Panc1 (cell line): ENCODE measurements at regions not wholly inside any gene's neighbourhood (a gene's known extent, or its start where the extent isn't known, plus 50 kb on each side); places are given as distances from the start of the nearest gene placed in this dataset.

Experiments
- POLR2AphosphoS5 ChIP-seq: IDR thresholded peaks from 2 replicates; pipeline ENCODE4 v1.6.1; 2012; ENCODE audit warnings: mild to moderate bottlenecking, low read depth, low read length, moderate library complexity
- TCF7L2 ChIP-seq: IDR thresholded peaks from 2 replicates; pipeline ENCODE4 v1.6.1; 2011; ENCODE audit warnings: mild to moderate bottlenecking, low read depth, low read length, inconsistent platforms
- TF ChIP-seq, protein P1 (sequence below): fragments of 450-650 bp; IDR thresholded peaks from 2 replicates; pipeline ENCODE4 v1.5.1; 2017; ENCODE audit warnings: mild to moderate bottlenecking
- TF ChIP-seq, protein P2 (sequence below), 2 experiments: IDR thresholded peaks; 2 replicates each; pipeline ENCODE4 v1.6.1; 2011 to 2012; ENCODE audit warnings: low read depth in 2 of 2, control low read depth in 1 of 2, low read length in 1 of 2, mild to moderate bottlenecking in 1 of 2, moderate library complexity in 1 of 2; ENCODE audit not compliant: insufficient read depth in 1 of 2

DNA sequence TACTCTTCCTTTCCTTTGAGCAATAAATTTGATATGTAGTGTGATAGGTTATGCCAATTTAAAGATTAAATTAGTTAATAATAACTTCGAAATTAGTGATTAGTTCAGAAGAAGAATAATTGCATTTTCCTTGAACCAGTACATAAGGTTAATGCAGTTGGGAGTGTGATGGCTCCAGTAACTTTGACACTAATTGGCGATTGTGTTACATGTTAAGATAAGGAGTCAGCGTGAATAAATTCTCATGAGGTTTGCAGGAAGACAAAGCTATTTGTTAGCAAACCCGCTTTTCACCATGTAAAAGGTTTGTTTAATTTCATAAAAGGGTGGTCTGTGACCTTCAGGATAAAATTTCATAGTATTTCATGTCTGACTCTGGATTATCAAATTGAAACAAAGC is 1226.8 kb downstream of the SLC16A7 start:
- TF ChIP-seq, protein P1, sequence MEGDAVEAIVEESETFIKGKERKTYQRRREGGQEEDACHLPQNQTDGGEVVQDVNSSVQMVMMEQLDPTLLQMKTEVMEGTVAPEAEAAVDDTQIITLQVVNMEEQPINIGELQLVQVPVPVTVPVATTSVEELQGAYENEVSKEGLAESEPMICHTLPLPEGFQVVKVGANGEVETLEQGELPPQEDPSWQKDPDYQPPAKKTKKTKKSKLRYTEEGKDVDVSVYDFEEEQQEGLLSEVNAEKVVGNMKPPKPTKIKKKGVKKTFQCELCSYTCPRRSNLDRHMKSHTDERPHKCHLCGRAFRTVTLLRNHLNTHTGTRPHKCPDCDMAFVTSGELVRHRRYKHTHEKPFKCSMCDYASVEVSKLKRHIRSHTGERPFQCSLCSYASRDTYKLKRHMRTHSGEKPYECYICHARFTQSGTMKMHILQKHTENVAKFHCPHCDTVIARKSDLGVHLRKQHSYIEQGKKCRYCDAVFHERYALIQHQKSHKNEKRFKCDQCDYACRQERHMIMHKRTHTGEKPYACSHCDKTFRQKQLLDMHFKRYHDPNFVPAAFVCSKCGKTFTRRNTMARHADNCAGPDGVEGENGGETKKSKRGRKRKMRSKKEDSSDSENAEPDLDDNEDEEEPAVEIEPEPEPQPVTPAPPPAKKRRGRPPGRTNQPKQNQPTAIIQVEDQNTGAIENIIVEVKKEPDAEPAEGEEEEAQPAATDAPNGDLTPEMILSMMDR, result no peak
- TF ChIP-seq, protein P2, sequence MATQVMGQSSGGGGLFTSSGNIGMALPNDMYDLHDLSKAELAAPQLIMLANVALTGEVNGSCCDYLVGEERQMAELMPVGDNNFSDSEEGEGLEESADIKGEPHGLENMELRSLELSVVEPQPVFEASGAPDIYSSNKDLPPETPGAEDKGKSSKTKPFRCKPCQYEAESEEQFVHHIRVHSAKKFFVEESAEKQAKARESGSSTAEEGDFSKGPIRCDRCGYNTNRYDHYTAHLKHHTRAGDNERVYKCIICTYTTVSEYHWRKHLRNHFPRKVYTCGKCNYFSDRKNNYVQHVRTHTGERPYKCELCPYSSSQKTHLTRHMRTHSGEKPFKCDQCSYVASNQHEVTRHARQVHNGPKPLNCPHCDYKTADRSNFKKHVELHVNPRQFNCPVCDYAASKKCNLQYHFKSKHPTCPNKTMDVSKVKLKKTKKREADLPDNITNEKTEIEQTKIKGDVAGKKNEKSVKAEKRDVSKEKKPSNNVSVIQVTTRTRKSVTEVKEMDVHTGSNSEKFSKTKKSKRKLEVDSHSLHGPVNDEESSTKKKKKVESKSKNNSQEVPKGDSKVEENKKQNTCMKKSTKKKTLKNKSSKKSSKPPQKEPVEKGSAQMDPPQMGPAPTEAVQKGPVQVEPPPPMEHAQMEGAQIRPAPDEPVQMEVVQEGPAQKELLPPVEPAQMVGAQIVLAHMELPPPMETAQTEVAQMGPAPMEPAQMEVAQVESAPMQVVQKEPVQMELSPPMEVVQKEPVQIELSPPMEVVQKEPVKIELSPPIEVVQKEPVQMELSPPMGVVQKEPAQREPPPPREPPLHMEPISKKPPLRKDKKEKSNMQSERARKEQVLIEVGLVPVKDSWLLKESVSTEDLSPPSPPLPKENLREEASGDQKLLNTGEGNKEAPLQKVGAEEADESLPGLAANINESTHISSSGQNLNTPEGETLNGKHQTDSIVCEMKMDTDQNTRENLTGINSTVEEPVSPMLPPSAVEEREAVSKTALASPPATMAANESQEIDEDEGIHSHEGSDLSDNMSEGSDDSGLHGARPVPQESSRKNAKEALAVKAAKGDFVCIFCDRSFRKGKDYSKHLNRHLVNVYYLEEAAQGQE (IDR thresholded peaks at IDR 0.05; ENCODE audit: insufficient read depth in 1 of 2, low read depth in 2 of 2, low read length in 1 of 2), result no peak
- TF ChIP-seq POLR2AphosphoS5, result no peak
- TF ChIP-seq TCF7L2, result no peak
